ENCODE measurements at regions not wholly inside any gene's neighbourhood (a gene's known extent, or its start where the extent isn't known, plus 50 kb on each side); places are given as distances from the start of the nearest gene placed in this dataset.
"Not testable (repeated sequence)": the region's sequence is repeated elsewhere in the genome, so short reads cannot be mapped to it uniquely, and the experiment has no call there.

DNA sequence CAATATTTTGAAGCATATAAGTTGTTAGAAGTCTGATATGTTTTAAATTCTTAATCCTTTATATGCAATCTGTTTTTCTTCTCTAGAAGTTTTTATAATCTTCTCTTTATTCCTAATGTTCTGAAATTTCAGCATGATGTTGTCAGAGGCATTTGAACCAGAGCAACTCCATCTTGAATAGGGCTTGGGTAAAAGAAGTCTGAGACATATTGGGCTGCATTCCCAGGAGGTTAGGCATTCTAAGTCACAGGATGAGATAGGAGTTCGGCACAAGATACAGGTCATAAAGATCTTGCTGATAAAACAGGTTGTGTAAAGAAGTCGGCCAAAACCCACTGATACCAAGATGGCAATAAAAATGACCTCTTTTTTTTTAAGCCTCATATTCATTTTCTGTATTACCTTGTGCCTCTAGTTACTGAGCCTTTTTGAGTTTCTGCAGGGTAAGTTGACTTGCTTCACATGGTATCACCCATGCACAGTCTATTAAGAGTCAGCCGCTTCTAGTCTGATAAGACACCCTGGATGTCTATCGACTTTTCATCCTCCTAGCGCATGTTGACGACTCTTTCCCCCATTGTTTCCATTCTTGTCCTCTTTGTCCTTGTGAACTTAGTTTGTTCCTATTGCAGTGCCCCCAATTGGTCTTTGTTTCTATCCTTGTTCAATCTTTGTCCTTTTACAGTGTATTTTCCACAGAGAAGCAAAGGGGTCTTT, 80.8 kb upstream of the RNU6-1 start:
- no peak for DNase-seq

DNA sequence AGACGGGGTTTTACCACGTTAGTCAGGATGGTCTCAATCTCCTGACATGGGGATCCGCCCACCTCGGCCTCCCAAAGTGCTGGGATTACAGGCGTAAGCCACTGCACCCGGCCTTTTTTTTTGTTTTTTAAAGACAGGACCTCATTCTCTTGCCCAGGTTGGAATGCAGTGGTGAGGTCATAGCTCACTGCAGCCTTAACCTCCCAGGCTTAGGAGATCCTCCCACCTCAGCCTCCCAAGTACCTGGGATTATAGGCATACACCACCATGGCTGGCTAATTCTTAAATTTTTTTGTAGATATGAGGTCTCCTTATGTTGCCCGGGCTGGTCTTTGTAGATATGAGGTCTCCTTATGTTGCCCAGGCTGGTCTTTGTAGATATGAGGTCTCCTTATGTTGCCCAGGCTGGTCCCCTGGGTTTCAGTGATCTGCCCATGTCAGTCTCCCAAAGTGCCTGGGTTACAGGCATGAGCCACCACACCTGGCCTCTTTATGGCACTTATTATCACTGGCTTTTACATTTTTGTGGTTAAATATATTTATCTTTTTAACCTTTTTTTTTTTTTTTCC, 82.3 kb upstream of the RNU6-1 start:
- no peak for DNase-seq

DNA sequence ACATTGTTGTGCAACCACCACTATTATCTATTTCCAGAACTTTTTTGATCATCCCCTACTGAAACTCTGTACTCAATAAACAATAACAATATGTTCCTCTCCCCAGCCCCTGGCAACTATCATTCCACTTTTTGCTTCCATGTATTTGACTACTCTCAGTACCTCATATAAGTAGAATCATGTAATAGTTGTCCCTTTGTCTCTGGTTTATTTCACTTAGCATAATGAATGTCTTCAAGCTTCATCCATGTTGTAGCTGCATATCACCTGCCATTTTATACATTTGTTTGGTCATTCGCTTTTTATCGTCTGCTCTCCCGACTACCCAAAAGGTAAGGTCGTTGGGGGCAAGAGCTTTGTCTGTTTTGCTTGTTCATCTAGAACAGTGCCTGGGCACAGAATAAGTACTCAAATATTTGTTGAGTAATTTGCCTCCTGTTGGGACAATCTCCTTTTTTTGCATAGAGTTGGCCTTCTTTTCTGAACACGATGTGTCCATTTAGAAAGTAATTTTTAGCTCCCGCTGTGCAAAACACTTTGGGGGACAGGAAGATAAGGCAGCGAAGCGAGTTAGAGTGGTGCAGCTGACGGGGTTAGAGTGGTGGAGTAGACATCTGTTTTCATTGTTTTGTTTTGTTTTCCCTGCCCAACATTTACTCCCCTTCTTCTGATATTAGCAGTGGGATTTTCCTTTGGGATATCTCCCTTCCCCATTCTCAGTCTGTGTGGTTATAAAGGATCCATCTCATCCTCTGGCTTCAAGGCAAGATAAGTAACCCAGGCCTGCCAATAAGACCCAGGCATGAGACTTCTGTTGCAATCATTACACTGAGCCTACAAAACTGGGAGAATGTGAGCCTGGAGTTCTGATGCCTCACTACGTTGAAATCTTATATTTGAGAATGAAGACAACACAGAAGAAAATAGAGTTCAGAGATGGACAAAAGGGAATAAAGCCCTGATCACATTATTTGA, 83.4 kb upstream of the RNU6-1 start:
- DNase-seq, result no peak

DNA sequence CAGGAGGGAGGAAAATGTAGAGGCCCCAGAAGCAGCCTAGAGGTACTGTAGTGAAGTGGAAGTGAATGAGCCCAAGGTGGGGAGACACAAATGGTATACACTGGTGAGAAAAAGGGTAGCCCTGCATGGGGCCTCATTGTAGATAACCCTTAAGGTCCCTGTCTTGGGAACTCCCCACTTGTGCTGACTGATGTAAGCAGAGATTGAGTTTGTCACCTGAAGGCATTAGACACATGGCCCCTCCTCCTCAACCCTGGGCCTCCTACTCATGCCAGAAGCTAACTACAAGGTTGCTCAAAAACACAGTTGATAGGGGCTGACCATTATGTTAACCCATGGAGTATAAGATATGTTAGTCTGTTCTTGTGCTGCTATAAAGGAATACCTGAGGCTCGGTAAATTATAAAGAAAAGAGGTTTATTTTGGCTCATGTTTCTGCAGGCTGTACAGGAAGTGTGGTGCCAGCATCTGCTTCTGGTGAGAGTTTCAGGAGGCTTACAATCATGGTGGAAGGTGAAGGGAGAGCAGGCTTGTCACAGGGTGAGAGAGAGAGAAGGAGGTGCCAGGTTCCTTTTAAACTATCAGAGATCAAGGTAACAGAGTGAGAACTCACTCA, 84.6 kb upstream of the RNU6-1 start:
- DNase-seq, result no peak

DNA sequence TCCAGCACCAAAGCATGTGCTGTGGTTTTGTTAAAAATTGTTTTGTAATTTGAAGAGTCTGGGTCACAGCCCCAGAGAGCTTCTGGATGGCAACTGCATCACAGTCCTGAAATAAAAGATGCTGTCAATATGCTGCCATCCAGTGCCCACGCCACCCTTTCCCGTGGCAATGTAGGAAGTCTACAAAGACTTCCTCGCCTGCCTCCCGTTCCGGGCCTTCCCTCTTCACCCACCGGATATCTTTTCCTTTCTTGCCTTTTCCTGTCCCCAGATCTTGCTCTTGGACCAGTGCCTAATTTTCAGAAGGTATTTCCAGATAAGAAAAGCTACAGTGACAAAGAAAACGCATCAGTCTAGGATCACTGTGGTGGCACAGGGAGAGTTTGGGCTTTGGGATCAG, 85.3 kb upstream of the RNU6-1 start:
- DNase-seq, result no peak

DNA sequence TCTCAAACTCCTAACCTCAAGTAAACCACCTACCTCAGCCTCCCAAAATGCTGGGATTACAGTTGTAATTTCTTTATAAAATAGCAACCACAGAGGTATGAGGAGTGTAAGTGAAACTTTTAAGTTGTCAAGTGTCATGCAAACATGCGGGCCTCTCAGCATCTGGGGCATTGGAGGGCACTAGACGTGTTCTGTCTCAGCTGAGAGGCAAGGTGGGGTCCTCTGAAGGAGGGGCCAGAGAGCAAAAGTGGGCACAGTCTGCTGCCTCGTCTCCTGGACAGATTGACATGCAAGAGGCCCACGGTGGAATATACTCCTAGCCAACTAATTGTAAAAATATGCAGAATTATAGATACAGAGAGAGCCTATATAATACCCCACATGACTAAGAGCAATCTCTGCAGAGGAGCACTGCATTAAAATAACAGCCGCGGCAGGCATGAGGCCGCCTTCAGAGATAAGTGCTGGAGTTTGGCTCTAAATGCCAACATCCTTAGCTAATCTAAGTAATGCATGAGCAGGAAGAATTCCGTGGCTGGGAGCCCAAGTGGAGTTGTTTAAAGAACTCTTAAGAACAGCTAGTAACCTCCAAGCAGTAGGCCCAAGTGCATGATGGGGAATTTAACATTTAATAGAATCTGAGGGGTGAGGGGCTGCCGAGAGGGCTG, 87.8 kb upstream of the RNU6-1 start:
- no peak for DNase-seq

DNA sequence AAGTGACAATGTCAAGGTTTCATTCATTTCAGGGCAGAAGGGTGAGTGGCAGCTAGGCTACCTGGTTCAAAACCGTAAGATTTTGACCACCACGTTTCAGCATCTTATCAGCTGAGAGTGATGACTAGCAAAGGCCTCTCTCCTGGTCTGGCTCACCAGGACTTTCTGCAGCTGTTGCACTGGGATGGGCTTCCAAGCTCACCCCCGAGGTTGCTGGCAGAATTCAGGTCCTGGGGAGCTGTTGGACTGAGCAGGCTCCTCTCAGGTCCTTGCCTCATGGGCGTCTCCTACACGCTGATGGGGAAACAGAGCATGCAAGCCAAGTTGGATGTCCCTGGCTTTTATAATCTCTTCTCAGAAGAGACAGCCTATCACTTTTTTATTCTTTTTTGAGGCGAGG, 88.8 kb upstream of the RNU6-1 start:
- no peak for DNase-seq

DNA sequence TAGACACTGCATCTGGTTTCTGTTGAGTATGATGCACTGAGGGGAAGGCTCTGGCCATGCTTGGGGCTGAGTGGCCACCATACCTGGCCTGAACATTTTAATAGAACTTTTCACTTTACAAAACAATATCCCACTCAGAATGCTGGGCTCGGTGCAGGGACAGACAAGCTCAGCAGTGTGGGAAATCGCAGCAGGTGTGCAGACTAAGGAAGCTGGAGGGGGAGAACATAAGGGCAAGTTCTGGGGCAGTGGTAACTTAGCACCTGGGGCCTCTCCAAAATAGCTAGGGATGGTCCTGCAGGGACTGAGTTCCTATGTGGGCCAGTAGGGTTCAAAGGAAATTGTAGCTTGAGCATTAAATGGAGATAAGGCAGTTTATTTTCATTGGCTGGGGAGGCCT, 90.9 kb upstream of the RNU6-1 start:
- DNase-seq, result no peak

DNA sequence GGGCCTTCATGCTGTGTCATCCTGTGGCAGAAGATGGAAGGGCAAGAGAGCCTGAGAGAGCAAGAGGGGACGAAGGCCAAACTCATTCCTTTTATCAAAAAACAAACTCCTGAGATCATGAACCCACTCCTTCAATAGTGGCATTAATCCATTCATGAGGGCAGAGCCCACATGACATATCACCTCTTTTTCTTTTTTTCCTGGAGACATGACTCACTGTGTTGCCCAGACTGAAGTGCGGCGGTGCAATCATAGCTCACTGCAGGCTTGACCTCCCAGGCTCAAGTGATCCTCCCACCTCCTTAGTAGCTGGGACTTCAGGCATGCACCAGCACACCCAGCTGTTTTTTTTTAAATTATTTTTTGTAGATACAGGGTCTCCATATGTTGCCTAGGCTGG, 92.0 kb upstream of the RNU6-1 start:
- DNase-seq, result no peak

DNA sequence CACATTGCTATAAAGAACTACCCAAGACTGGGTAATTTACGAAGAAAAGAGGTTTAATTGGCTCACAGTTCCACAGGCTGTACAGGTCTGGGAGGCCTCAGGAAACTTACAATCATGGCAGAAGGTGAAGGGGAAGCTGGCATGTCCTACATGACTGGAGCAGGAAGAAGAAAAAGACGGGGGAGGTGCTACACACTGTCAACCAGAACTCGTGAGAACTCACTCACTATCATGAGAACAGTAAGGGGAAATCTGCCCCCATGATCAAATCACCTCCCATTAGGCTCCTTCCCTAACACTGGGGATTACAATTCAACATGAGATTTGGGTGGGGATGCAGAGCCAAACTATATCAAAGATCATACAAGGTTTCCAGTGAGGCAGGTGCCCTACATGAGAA, 94.3 kb upstream of the RNU6-1 start:
- DNase-seq, result not testable (repeated sequence)

DNA sequence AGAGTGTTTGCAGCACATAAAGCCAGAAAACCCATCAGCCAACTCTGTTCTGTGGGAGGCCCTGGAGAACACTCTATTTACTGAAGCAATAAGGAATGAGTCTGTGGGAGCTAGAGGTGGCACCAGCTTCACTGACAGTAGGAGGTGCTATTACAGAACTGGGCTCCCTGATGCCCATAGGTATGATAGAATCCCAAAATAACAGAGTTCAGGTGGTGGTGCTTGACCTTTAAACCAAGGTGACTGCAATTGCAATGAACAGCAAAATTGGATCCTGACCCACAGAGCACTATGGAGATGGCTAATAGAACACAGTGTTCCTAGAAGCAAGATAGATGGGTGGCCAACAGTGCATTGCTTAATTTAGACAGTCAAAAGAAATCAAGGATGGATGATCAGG, 95.4 kb upstream of the RNU6-1 start:
- no peak for DNase-seq

DNA sequence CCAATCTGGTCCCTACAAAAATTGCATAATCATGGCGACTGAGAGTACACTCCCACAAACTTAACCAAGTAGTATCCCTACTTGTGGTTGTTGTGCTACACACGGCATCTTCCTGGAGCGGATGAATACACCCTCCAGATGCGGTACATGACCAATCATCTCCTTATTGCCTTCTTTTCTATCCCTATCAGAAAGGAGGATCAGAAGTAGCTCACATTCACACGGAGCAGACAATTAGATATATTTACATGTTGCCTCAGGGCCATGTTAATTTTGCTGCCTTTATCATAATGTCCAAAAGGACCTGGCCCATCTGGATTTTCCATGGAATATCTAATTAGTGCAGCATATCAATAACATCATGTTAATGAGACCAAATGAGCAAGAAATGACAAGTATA, 96.4 kb upstream of the RNU6-1 start:
- no peak for DNase-seq

DNA sequence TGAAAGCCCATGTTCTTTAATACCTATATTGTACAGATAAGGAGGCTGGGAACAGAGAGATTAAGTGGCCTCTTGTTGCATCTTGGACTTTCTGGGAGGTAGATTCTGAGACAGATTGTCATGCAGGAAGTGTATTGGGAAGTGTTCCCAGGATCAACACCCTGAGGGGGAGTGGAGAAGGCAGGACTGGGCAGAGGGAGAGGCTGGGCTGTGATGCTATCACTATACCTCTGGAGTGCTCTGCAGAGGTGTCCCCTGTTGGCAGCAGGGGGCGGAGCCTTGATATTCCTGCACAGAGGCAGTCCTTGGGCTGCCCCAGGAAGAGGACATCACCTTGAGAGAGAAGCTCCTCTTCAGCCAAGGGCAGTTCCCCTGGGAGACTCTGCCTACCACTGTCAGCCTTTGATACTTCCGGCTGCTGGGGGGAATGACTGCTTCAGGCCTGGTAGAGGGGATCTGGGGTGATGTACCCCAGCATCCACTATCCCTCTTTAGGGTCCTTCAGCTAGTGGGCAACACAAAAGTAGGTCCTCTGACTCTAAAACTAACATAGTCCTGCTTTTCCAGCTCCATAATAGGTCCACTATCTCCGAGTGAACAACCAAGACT, 97.4 kb upstream of the RNU6-1 start:
- no peak for DNase-seq

DNA sequence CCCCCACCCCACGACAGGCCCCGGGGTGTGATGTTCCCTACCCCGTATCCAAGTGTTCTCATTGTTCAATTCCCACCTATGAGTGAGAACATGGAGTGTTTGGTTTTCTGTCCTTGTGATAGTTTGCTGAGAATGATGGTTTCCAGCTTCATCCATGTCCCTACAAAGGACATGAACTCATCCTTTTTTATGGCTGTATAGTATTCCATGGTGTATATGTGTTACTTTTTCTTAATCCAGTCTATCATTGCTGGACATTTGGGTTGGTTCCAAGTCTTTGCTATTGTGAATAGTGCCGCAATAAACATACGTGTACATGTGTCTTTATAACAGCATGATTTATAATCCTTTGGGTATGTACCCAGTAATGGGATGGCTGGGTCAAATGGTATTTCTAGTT, 99.3 kb upstream of the RNU6-1 start:
- not testable (repeated sequence) for DNase-seq

DNA sequence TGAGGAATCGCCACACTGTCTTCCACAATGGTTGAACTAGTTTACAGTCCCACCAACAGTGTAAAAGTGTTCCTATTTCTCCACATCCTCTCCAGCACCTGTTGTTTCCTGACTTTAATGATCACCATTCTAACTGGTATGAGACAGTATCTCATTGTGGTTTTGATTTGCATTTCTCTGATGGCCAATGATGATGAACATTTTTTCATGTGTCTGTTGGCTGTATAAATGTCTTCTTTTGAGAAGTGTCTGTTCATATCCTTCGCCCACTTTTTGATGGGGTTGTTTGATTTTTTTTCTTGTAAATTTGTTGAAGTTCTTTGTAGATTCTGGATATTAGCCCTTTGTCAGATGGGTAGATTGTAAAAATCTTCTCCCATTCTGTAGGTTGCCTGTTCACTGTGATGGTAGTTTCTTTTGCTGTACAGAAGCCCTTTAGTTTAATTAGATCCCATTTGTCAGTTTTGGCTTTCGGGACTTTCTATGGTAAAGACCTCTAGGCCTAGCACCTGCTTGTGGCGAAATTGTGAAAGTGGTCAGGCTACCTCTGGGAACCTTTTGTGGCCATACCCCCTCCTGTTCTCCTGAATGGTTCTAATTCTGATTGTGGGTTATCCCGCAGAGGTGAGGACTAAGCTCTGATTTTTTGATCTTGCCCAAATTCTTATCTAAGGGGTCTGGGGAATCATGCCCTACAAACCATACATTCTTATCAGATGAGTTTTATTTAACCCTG, 99.9 kb upstream of the RNU6-1 start:
- DNase-seq, result not testable (repeated sequence)

DNA sequence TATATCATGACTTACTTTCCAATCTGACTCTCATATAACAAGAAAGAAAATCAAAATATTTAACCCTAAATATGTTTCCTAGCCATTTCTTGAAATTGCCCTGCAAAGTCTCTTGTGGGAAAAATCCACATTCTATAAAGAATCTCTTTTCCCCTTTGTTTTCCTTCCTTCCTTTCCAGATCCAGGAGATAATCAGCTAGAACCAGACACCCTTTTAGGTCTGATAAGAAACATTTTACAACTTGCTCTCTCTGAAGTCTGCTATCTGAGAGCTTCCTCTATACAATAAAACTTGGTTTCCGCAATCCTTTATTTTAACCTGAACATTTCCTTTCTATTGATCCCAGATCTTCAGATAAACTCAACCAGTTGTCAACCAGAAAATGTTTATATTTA, 100.5 kb upstream of the RNU6-1 start:
- no peak for DNase-seq

DNA sequence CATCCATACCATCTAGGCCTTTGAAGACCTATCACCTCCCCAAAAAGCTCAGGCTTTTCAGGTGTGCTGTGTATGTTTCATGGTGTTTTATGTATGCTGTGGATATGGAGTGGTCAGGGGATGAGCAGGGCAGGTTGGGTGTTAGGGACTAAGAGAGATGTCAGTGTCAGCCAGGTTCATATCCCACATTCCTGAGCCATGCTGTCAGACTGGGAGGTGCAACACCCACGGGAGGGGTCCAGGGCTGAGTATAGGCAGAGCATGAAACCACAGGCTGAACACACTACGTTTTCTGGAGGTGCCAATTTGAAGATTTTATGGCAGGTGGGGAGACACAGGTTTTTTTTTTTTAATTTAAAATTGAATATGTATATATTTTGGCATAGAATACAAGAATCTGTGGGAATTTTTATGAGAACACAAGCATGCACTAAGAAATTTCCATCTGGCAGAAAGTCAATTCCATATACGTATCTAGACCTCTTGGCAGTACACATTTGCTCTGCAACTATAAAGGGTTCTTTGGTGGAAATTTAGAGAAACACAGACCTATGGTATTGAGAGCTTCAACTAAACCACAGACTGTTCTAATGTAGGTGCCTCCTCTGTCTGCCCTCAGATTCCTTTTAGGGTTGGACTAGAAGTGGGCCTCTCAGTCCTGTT, 101.9 kb upstream of the RNU6-1 start:
- DNase-seq, result no peak

DNA sequence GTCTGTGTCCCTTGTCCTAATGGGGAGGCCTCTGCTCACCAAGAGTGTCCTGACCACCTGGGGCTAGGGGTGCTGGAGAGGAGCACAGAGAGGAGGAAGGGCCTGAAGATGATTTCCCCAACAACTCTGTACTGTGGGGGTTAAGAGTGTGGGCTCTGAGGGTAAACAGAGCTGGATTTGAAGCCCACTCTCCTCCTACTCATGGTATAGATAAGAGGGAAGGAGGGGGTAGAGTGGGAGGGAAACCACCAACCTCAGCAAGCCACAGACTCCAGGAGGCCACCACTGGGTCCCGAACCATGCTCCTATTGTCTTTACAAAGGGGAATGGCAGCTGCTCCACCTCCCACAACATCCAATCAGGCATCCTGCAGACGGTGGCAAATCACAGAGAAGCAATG, 103.6 kb upstream of the RNU6-1 start:
- no peak for DNase-seq

DNA sequence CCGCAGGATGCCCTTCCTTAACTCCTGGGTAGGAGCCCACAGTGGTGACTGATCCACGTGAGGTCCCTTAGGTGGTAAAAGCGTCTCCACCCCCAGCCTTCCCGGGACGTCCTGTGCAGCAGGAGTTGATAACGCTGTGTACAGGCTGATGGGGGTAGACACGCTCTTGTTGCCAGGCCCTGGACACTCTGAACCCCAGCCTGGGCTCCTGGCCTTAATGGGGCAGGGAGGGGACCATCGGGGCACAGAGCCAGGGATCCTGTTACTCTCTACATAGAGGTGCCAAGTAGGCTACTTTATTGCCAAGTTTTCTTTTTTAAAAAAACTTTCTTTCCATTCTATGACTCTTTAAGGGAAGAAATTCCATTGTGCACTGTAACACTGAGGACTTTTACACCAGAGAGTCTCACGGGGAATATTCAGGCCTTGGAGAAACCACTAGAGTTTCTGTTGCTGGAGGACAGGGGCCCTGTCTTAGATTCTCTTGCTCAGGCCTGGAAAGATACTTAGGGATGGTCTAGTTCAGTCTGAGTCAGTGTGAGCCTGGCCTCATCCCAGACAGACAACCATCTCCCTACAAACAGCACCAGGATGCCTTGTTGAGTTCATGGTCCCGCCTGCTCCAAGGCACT, 104.3 kb upstream of the RNU6-1 start:
- DNase-seq, result no peak

DNA sequence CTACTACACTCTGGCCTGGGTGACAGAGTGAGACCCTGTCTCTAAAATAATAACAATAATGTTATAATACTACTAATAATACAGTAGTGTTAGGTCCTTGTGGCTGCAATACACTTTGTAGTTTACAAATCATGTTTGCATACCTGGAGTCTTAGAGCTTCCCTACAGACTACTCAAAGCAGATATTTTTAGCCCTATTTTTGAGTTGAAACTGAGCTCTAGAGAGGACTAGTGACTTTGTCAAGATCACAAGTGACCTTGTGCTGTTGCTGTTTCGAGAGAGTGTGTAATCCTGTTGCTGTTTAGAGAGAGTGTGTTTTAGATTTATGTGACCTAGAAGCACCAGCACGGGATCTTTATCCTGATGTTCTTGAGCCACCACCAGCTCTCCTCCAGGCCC, 105.3 kb upstream of the RNU6-1 start:
- DNase-seq, result no peak
